ENCODE measurements at regions not wholly inside any gene's neighbourhood (a gene's known extent, or its start where the extent isn't known, plus 50 kb on each side); places are given as distances from the start of the nearest gene placed in this dataset.

GRCh38 chrX:9342561-9343051 is 122.3 kb upstream of the TBL1X start:
- DNase-seq (ENCODE audit: low read depth): peak; percentile 85
- no peak for TF ChIP-seq CTCF (conservative IDR thresholded peaks at IDR 0.05; ENCODE audit: low read depth, low read length)
- H3K4me3 ChIP-seq (ENCODE audit: low read depth, low read length): peak overlapping the region; percentile 22

- no peak for DNase-seq (ENCODE audit: low read depth)
These were observed 120.9 kb upstream of the TBL1X start for GRCh38 chrX:9343971-9344370.

GRCh38 chrX:9345957-9346356 is 118.9 kb upstream of the TBL1X start:
- no peak for TF ChIP-seq CTCF (conservative IDR thresholded peaks at IDR 0.05; ENCODE audit: low read depth, low read length)
- DNase-seq (ENCODE audit: low read depth): no peak
- H3K4me3 ChIP-seq (ENCODE audit: low read depth, low read length): no peak overlapping the region

More at GRCh38 chrX:9343971-9344370, 120.9 kb upstream of the TBL1X start:
- TF ChIP-seq CTCF (conservative IDR thresholded peaks at IDR 0.05; ENCODE audit: low read depth, low read length): no peak
- no peak overlapping the region for H3K4me3 ChIP-seq (ENCODE audit: low read depth, low read length)

GRCh38 chrX:9349572-9350494 is 115.0 kb upstream of the TBL1X start:
- no peak overlapping the region for H3K4me3 ChIP-seq (ENCODE audit: low read depth, low read length)
- TF ChIP-seq CTCF (conservative IDR thresholded peaks at IDR 0.05; ENCODE audit: low read depth, low read length): no peak
- no peak for DNase-seq (ENCODE audit: low read depth)

GRCh38 chrX:9351126-9351525 is 113.7 kb upstream of the TBL1X start:
- DNase-seq (ENCODE audit: low read depth): no peak
- no peak overlapping the region for H3K4me3 ChIP-seq (ENCODE audit: low read depth, low read length)
- TF ChIP-seq CTCF (conservative IDR thresholded peaks at IDR 0.05; ENCODE audit: low read depth, low read length): no peak

- H3K4me3 ChIP-seq (ENCODE audit: low read depth, low read length): no peak overlapping the region
- TF ChIP-seq CTCF (conservative IDR thresholded peaks at IDR 0.05; ENCODE audit: low read depth, low read length): no peak
These were observed 112.6 kb upstream of the TBL1X start for GRCh38 chrX:9352243-9352642.

More at GRCh38 chrX:9352243-9352642, 112.6 kb upstream of the TBL1X start:
- DNase-seq (ENCODE audit: low read depth): no peak

Data from choroid plexus epithelial cell (primary cell).